AG10803 (cell line): ENCODE measurements at regions not wholly inside any gene's neighbourhood (a gene's known extent, or its start where the extent isn't known, plus 50 kb on each side); places are given as distances from the start of the nearest gene placed in this dataset.
"Not testable (repeated sequence)": the region's sequence is repeated elsewhere in the genome, so short reads cannot be mapped to it uniquely, and the experiment has no call there.

Source experiments
- DNase-seq: peaks from one replicate; pipeline ENCODE4 v3.0.0; 2010; ENCODE audit warnings: low read depth
- H3K4me3 ChIP-seq: 2 replicates; pipeline ENCODE4 v1.5.1; 2011; ENCODE audit warnings: mild to moderate bottlenecking, low read length, control low read depth
- CTCF ChIP-seq: conservative IDR thresholded peaks from 2 replicates; pipeline ENCODE4 v1.5.1; 2011; ENCODE audit warnings: mild to moderate bottlenecking, low read length, control low read depth, inconsistent platforms

GRCh38 chr10:44278837-44279324 is 106.0 kb downstream of the CXCL12 start:
- DNase-seq: peak; percentile 66
- no peak overlapping the region for H3K4me3 ChIP-seq
- TF ChIP-seq CTCF: no peak

GRCh38 chr10:44268435-44268948 is 116.4 kb downstream of the CXCL12 start:
- not testable (repeated sequence) for DNase-seq

GRCh38 chr10:44267007-44267406 is 117.9 kb downstream of the CXCL12 start:
- H3K4me3 ChIP-seq: no peak overlapping the region
- no peak for TF ChIP-seq CTCF
- no peak for DNase-seq

More at GRCh38 chr10:44268435-44268948, 116.4 kb downstream of the CXCL12 start:
- not testable (repeated sequence) for H3K4me3 ChIP-seq

- no peak for TF ChIP-seq CTCF
- peak; percentile 56 for DNase-seq
- H3K4me3 ChIP-seq: no peak overlapping the region
Observed at GRCh38 chr10:44264244-44264643, 120.7 kb downstream of the CXCL12 start.

GRCh38 chr10:44263771-44264170 is 121.1 kb downstream of the CXCL12 start:
- H3K4me3 ChIP-seq: no peak overlapping the region
- DNase-seq: peak; percentile 43
- no peak for TF ChIP-seq CTCF

GRCh38 chr10:44262551-44263251 is 122.2 kb downstream of the CXCL12 start:
- TF ChIP-seq CTCF: no peak
- DNase-seq: no peak
- no peak overlapping the region for H3K4me3 ChIP-seq

- DNase-seq: peak; percentile 79
- H3K4me3 ChIP-seq: no peak overlapping the region
- no peak for TF ChIP-seq CTCF
Observed at GRCh38 chr10:44261710-44262455, 123.0 kb downstream of the CXCL12 start.
